ENCODE measurements at regions not wholly inside any gene's neighbourhood (a gene's known extent, or its start where the extent isn't known, plus 50 kb on each side); places are given as distances from the start of the nearest gene placed in this dataset.

- CTCF ChIA-PET (ENCODE audit: partially characterized antibody), result interaction anchor here (0.6 to 2.7 kb wide), 3 partner anchors 10 to 1034 kb away, joined by 3 to 20 read pairs (median 6); no protein-coding TSS in a partner anchor
- TF ChIP-seq CEBPB (IDR thresholded peaks at IDR 0.05; ENCODE audit: low read depth, low read length) (no peak), PHF8 (conservative IDR thresholded peaks at IDR 0.05; ENCODE audit: low read depth, low read length) (no peak), ATF3 (IDR thresholded peaks at IDR 0.05; ENCODE audit: insufficient read depth, low read depth, low read length) (no peak), CHD2 (IDR thresholded peaks at IDR 0.05; ENCODE audit: low read length) (no peak), ASH2L (IDR thresholded peaks at IDR 0.05; ENCODE audit: low read length) (no peak), JUND (IDR thresholded peaks at IDR 0.05; ENCODE audit: low read length) (no peak), GABPA (IDR thresholded peaks at IDR 0.05; ENCODE audit: borderline replicate concordance, insufficient read depth, low read length) (no peak), RXRA (IDR thresholded peaks at IDR 0.05; ENCODE audit: insufficient read depth, low read depth, low read length) (no peak), ZNF274 (IDR thresholded peaks at IDR 0.05; ENCODE audit: borderline replicate concordance, extremely low read depth, low read length) (no peak), SRF (IDR thresholded peaks at IDR 0.05; ENCODE audit: low read depth, low read length) (no peak), SIRT6 (IDR thresholded peaks at IDR 0.05; ENCODE audit: low read length) (no peak), KDM4A (IDR thresholded peaks at IDR 0.05; ENCODE audit: low read depth, low read length, severe bottlenecking) (no peak), CREB1 (IDR thresholded peaks at IDR 0.05) (no peak), EGR1 (IDR thresholded peaks at IDR 0.05; ENCODE audit: borderline replicate concordance, low read depth, low read length) (no peak), RAD21 (IDR thresholded peaks at IDR 0.05 in 1 of 2, conservative IDR thresholded peaks at IDR 0.05 in 1 of 2; ENCODE audit: low read depth in 2 of 2, low read length in 2 of 2) (no peak)
Observed at GRCh38 chr9:19936598-19936997, 147.8 kb upstream of the SLC24A2 start.

More at GRCh38 chr9:19936598-19936997, 147.8 kb upstream of the SLC24A2 start:
- 50% methylated on average over 1 of the region's 1 CpG; no CpG with 5 or more reads in 1 of the 2 experiments for WGBS, 2 experiments (ENCODE audit: extremely low coverage in 1 of 2, insufficient coverage in 1 of 2, insufficient read length in 1 of 2, insufficient replicate concordance in 2 of 2, low coverage in 1 of 2, low lambda C conversion rate in 2 of 2, missing lambda C conversion rate in 1 of 2)
- no peak overlapping the region for H2BK20ac ChIP-seq (ENCODE audit: low read length)
- H2AFZ ChIP-seq (ENCODE audit: low read length), result no peak overlapping the region
- H4K5ac ChIP-seq (ENCODE audit: insufficient read length, low read depth, low read length), result no peak overlapping the region
- no peak overlapping the region for H4K8ac ChIP-seq (ENCODE audit: extremely low read depth, insufficient read depth, low read length)
- no peak overlapping the region for H3K14ac ChIP-seq (ENCODE audit: insufficient read length)
- no peak overlapping the region for H2BK12ac ChIP-seq (ENCODE audit: low read depth, low read length)
- H3K27ac ChIP-seq (ENCODE audit: low read depth, low read length), result no peak overlapping the region
- no peak for DNase-seq (ENCODE audit: low read depth in 1 of 2, low spot score in 2 of 2)
- no peak overlapping the region for H2BK120ac ChIP-seq (replicated peaks; ENCODE audit: low read depth, low read length)
- H3K4ac ChIP-seq (replicated peaks; ENCODE audit: insufficient read length, low read depth, low read length), result no peak overlapping the region
- no peak overlapping the region for H2AK5ac ChIP-seq (ENCODE audit: low read depth, low read length)
- H3K9me3 ChIP-seq (ENCODE audit: insufficient read depth in 2 of 2, low read depth in 1 of 2, low read length in 1 of 2), result no peaks in the 10 kb centered on the region
- H2BK15ac ChIP-seq (ENCODE audit: low read length), result no peak overlapping the region
- no peak overlapping the region for H3K9ac ChIP-seq (replicated peaks in 1 of 4; ENCODE audit: extremely low read depth in 1 of 4, low read depth in 3 of 4, low read length in 3 of 4)
- no peaks in the 10 kb centered on the region; the same call in 1 of the 2 replicates for H3K23me2 ChIP-seq (ENCODE audit: low read depth, low read length)
- H3K79me1 ChIP-seq (ENCODE audit: low read depth, low read length), result no peaks in the 10 kb centered on the region
- no peak for FAIRE-seq
- H3K79me2 ChIP-seq (ENCODE audit: control insufficient read depth in 1 of 2, insufficient read depth in 2 of 2, low read length in 2 of 2), result no peaks in the 10 kb centered on the region
- H3K4me1 ChIP-seq (replicated peaks in 1 of 4; ENCODE audit: control insufficient read depth in 3 of 4, insufficient read depth in 4 of 4, low read length in 3 of 4), result peaks cover 0 to 7% (median 0%) of the 10 kb centered on the region in 4 experiments; a peak in 3 of 7 replicates
- no peak overlapping the region for H3K23ac ChIP-seq (ENCODE audit: insufficient read length)
- no peak overlapping the region for H3K4me3 ChIP-seq (ENCODE audit: extremely low read depth in 1 of 4, insufficient read depth in 2 of 4, low read depth in 3 of 4, low read length in 4 of 4)
- no peak overlapping the region for H3K4me2 ChIP-seq (ENCODE audit: insufficient read depth in 1 of 2, low read depth in 2 of 2, low read length in 2 of 2)
- H2BK5ac ChIP-seq (ENCODE audit: low read depth, low read length), result no peak overlapping the region
- POLR2A ChIA-PET (ENCODE audit: partially characterized antibody), result no interaction called here
- H3K56ac ChIP-seq (replicated peaks; ENCODE audit: insufficient read length, low read depth, low read length), result no peak overlapping the region
- H3K18ac ChIP-seq (ENCODE audit: extremely low read depth, low read length), result no peak overlapping the region
- no peaks in the 10 kb centered on the region for H4K20me1 ChIP-seq (replicated peaks in 1 of 2; ENCODE audit: control insufficient read depth in 1 of 2, insufficient read depth in 2 of 2, low read length in 2 of 2)
- peaks cover 0 to 2% (median 0%) of the 10 kb centered on the region in 4 experiments; a peak in 2 of 7 replicates for H3K27me3 ChIP-seq (replicated peaks in 1 of 4; ENCODE audit: control insufficient read depth in 3 of 4, extremely low read depth in 1 of 4, insufficient read depth in 3 of 4, low read length in 3 of 4)
- H4K91ac ChIP-seq (replicated peaks; ENCODE audit: insufficient read length, low read length), result no peak overlapping the region
- H3K36me3 ChIP-seq (ENCODE audit: control insufficient read depth in 2 of 4, insufficient read depth in 4 of 4, low read length in 3 of 4), result no peaks in the 10 kb centered on the region

All from H1 (cell line).